Embryonic facial prominence (tissue), 1 donor: ENCODE measurements at regions not wholly inside any gene's neighbourhood (a gene's known extent, or its start where the extent isn't known, plus 50 kb on each side); places are given as distances from the start of the nearest gene placed in this dataset.

ENCODE experiments used
- DNase-seq: peaks from one replicate; pipeline ENCODE4 v3.0.0-alpha.2; 2016; ENCODE audit errors: extremely low spot score

DNA sequence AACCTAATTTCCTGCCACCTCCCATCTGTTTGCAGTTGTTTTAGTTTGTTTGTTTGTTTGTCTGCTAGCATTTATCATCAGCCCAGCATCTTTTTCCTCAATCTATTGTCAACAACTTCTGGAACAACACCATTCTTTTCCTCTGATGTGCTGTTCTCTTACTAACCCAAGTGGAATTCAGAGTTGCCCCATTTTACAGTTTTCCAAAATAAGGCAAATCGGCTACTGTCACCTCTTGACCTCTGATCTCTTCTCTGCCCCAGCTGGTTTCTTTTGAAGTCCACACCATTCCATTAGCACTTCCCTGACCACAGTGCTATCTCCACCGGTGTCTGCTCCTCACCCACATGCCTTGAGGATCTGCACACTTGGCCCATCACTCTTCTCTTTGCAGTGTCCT is 102.4 kb downstream of the EFNB2 start:
- no peak for DNase-seq

GRCh38 chr13:106432636-106433035 is 102.8 kb downstream of the EFNB2 start:
- no peak for DNase-seq

- DNase-seq = no peak
Observed at GRCh38 chr13:106426909-106427308, 108.6 kb downstream of the EFNB2 start.

DNA sequence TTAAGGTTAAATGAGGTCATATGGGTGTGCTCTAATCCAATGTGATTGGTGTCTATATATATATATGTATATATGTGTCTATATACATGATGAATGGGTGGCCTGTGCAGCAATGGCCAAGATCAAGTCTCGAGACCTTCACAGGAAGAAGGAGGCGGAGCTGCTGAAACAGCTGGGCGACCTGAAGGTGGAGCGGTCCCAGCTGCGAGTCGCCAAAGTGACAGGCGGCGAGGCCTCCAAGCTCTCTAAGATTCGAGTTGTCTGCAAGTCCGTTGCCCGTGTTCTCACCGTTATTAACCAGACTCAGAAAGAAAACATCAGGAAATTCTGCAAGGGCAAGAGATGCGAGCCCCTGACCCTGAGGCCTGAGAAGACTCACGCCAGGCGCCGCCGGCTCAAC is 109.8 kb downstream of the EFNB2 start:
- no peak for DNase-seq

DNA sequence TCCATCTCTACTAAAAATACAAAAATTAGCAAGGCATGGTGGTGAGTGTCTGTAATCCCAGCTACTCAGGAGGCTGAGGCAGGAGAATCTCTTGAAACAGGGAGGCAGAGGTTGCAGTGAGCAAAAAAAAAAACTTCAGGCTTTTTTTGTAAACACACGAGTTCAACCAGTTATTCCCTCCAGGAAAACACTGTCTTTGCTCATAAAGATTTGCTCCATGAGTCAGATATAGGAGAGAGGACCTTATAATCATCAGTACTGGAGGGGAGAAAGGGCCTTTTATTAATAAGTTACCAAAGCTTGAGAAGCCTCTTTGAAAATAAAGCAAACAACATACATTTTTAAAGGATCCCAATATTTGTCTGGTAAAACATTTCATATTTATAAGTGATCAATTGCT is 110.7 kb downstream of the EFNB2 start:
- DNase-seq = no peak

GRCh38 chr13:106423530-106423929 is 111.9 kb downstream of the EFNB2 start:
- DNase-seq = no peak

DNA sequence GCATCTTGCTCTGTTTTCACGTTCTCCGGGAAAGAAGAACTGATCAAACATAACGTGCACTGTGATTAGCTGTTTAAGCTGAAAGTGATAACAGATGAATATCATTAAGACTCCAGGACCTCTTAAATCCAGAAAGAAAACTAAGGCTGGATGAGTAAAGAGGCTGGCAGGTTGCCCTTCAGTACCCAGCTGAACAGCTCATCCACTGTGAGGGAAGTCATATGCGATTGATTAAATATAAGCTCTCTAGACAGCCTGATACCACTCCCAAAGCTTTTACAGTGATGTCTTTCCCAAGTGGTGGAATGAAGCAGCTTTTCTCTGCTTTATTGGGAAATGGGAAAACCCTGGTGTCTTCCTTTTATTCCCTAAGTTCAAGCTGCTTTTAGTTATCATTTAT is 116.9 kb downstream of the EFNB2 start:
- peak; percentile 12 for DNase-seq

- DNase-seq = no peak
Observed at GRCh38 chr13:106417467-106418110, 117.9 kb downstream of the EFNB2 start.

DNA sequence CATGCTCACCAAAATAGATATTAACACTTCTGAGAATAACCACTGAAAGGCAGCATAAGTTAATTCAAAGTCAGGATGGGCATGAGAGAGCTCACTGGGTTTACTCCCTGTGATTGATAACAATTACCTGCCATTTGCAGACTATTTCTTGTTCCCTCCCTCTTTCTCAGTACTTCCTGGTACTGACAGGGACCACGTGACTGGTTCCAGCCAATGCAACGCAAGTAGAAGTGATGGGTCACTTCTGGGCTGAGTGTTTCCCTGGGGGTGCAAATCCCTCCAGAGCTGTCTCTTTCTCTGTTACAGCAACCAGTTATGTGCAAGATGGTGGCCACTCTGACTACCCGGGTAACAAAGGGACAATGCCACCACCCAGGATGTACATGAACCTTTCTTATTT is 118.8 kb downstream of the EFNB2 start:
- no peak for DNase-seq

DNA sequence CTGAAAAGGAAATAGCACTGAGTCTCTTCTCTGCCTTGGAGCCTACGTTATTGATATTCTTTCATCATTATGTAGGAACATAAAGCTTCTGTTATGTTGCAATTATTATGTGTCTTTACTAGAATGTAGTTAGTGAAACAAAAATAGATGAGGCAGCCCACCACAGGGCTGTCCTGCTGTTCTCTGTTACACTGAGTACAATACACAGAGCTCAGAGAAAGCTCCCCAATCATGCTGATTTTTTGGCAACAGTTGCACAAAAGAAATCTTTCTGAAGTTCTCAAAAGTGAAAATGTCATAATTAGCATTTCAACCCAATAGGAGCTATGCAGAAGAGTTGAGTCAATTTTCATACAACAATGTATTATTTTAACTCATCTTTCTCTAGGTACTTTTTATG is 119.5 kb downstream of the EFNB2 start:
- DNase-seq = no peak

DNA sequence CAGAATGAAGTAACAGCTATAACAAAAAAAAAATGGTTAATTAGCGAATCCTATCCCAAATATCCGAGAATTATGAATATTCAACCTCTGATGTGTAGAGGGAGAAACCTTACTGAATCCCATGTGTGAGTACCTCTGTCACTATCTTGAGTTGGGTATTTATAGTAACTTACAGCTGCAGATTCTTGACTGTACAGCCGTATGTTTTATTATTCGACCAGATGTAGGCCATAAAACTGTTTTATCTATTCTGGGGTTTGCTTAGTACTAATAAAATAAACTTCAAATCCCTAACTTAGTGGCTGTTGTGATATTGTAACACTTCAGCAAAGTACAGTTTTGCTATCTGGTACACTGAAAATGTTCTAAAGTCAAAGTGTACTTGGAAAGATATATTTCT is 120.0 kb downstream of the EFNB2 start:
- no peak for DNase-seq

DNA sequence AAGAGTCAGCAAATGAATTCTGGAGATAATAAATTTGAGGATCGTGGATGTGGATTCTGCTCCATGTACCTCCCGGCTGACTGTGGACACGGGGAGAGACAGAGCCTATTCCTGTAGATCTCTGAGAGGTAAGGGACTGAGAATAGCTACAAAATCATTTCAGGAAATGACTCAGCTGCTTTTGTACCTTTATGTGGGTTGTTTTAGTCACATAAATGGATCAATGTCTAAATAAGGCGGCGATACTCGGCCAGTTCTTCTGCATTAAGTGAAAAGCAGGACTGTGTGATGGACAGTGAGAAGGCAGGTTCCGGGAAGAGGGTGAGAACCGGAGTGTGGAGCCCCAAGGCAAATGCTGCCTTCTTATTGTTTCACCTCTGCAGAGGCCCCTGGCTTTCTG is 128.1 kb downstream of the EFNB2 start:
- DNase-seq = no peak

DNA sequence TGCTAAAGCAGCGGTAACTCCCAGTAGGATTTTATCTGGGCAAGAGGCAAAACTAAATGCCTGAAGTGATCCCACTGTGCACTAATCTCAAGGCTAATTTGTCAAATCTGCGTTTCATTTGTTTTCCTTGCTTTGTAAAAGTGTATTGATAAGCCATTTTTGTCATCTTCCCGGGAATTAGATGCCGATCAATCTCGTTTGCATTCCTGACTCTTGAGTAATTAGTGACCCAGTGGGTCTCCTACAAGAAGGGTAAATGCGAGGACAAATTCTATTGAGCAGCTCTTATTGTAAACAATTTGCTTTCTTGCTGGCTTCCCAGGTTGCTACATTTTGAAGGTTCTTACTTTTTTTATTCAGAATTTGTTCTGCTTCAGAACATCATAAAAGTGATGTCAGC is 129.7 kb downstream of the EFNB2 start:
- DNase-seq = no peak

DNA sequence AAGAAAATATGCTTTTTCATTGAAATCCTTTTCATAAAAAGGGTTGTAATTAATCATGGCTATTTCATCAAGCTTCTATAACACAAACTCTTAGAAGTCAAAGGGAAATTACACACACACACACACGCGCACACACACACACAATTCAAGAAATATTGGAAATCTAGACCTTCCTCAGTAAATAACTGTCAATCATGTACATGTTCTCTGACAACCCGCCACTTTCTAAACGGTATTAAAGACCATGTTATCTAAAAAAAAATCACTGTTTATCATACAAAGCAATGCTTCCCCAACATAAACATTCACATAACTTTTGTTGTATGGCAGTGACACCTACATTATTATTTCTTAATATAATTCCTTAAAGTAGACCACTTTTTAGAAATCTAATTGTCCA is 132.2 kb downstream of the EFNB2 start:
- no peak for DNase-seq

DNA sequence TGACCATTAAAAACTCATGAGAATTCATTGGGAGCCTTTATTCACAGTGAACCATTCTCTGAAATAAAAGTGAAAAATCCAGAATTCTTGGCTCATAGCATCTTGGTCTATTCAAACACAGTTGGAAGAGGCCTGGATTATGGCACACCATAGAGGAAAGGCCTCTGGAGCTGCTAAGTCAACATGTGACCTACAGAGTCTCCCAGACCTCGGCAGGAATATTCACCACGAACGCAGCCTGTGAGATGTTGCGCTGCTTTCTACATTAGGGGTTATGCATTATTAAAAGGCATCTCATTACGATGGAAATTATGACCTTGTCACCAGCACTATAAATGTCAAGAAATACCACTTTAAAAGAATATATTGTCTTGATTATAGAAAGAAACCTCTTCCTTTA is 132.6 kb downstream of the EFNB2 start:
- DNase-seq = no peak

DNA sequence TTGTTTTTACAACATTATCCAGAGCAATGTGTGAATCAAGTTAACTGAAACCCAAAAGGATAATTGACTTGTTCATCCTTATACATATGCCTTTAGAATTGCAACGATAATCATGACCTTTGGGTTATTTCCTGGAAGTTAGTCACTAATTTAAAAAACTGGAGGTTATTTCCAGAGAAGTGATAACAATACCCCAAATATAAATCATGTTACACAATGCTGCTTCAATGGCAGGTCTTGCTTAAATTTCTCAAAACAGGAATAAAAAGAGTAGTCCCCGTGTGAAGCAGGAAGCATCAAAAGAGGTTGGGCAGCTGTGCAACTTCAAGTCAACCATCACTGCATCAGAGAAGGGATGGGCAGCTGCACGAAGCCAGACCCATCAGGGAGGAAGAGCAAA is 134.4 kb downstream of the EFNB2 start:
- no peak for DNase-seq

GRCh38 chr13:106400289-106400688 is 135.2 kb downstream of the EFNB2 start:
- DNase-seq = no peak

GRCh38 chr13:106398289-106398688 is 137.2 kb downstream of the EFNB2 start:
- no peak for DNase-seq

GRCh38 chr13:106393776-106394175 is 141.7 kb downstream of the EFNB2 start:
- no peak for DNase-seq

DNA sequence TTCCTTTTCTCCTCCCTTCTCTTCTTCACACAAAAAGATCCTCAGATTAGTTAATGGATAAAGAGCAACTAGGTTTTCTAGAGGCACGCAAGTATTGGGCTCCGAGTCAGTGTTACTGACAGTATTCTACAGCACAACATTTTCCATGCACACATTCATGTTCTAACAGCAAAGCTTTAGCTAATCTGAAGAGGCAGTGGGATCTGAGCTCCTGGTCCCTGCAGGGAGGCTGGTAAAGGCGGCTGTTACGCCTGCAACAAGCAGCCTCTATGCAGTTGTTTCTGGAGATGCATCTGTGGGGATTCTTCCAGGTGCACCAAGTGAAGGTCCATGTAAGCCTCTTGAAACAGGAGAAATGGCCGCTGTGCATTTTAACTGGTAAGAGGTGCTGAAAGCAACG is 143.8 kb downstream of the EFNB2 start:
- no peak for DNase-seq

GRCh38 chr13:106391271-106391670 is 144.2 kb downstream of the EFNB2 start:
- DNase-seq = no peak

DNA sequence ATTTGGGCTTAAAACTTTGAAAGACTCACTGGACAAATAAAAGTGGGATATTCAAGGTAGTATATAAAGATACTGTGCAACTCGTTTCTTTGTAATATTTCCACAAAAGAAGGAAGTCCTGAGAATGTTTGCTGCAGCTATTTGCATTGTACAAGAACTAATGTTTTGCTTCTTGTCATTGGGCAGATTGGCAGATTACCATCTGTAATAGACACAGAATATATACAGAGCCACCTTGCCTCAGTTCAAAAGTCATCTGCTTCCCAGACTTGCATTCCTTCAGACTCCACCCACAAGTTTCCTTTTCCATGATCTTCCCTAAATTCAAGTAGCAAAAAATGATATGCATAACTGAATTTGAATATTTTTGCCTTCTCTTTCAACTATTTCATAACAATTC is 145.1 kb downstream of the EFNB2 start:
- no peak for DNase-seq

GRCh38 chr13:106385654-106386053 is 149.8 kb downstream of the EFNB2 start:
- no peak for DNase-seq

- no peak for DNase-seq
Observed at GRCh38 chr13:106384516-106384915, 150.9 kb downstream of the EFNB2 start.
